ENCODE measurements at regions not wholly inside any gene's neighbourhood (a gene's known extent, or its start where the extent isn't known, plus 50 kb on each side); places are given as distances from the start of the nearest gene placed in this dataset.

- TF ChIP-seq BCL3 (IDR thresholded peaks at IDR 0.05): no peak
Observed at GRCh38 chr5:135705941-135706466, 127.2 kb upstream of the CXCL14 start (continued).

GRCh38 chr5:135705141-135705631 is 126.4 kb upstream of the CXCL14 start:
- Histone ChIP-seq H3K4me2 (no peak overlapping the region), H3K27ac (no peak overlapping the region), H3K4me3 (no peak overlapping the region), H3K9me3 (no peaks in the 10 kb centered on the region), H3K4me1 (no peaks in the 10 kb centered on the region)
- WGBS (ENCODE audit: missing lambda C conversion rate): 59% methylated on average over 3 of the region's 5 CpGs
- ChIA-PET CTCF (no interaction called here), POLR2A (no interaction called here)
- no peak for DNase-seq (ENCODE audit: low read depth in 1 of 2, low spot score in 1 of 2)
- no peak for TF ChIP-seq REST (IDR thresholded peaks at IDR 0.05)
- TF ChIP-seq KDM5A (IDR thresholded peaks at IDR 0.05): no peak
- TF ChIP-seq ZC3H11A (IDR thresholded peaks at IDR 0.05): no peak
- no peak for TF ChIP-seq NR3C1 (IDR thresholded peaks at IDR 0.05)
- ATAC-seq: no peak
- no peak for FAIRE-seq

- ChIA-PET CTCF (interaction anchor here (1.8 kb wide), 1 partner anchor 138 kb away, joined by 9 read pairs; no protein-coding TSS in a partner anchor), POLR2A (no interaction called here)
- ATAC-seq: no peak
- Histone ChIP-seq H3K4me3 (no peak overlapping the region), H3K4me1 (no peaks in the 10 kb centered on the region), H3K4me2 (no peak overlapping the region), H3K27ac (no peak overlapping the region), H3K9me3 (no peaks in the 10 kb centered on the region)
- FAIRE-seq: no peak
- WGBS (ENCODE audit: missing lambda C conversion rate): 39% methylated on average over 2 of the region's 2 CpGs
- DNase-seq (ENCODE audit: low read depth in 1 of 2, low spot score in 1 of 2): no peak
- TF ChIP-seq NR3C1 (IDR thresholded peaks at IDR 0.05): no peak
- TF ChIP-seq CHD2 (IDR thresholded peaks at IDR 0.05; ENCODE audit: low read length, partially characterized antibody): no peak
- TF ChIP-seq EHF (CRISPR knock-in tag; IDR thresholded peaks at IDR 0.05): no peak
- no peak for TF ChIP-seq ZNF302 (CRISPR knock-in tag; IDR thresholded peaks at IDR 0.05)
- TF ChIP-seq ZFP36 (IDR thresholded peaks at IDR 0.05; ENCODE audit: borderline replicate concordance, partially characterized antibody): no peak
- TF ChIP-seq FOSB (CRISPR knock-in tag; IDR thresholded peaks at IDR 0.05): no peak
- TF ChIP-seq BCL3 (IDR thresholded peaks at IDR 0.05): no peak
- TF ChIP-seq RAD21 (conservative IDR thresholded peaks at IDR 0.05 in 1 of 2, IDR thresholded peaks at IDR 0.05 in 1 of 2): no peak
- TF ChIP-seq HEYL (CRISPR knock-in tag; IDR thresholded peaks at IDR 0.05): no peak
- TF ChIP-seq USF2 (IDR thresholded peaks at IDR 0.05): no peak
- no peak for TF ChIP-seq FOSL2 (IDR thresholded peaks at IDR 0.05)
- no peak for TF ChIP-seq FOSL2 (CRISPR knock-in tag; IDR thresholded peaks at IDR 0.05)
- no peak for TF ChIP-seq HOXB13 (CRISPR knock-in tag; IDR thresholded peaks at IDR 0.05; ENCODE audit: low read depth)
- TF ChIP-seq GATA3 (IDR thresholded peaks at IDR 0.05; ENCODE audit: borderline replicate concordance): no peak
- TF ChIP-seq MYC (IDR thresholded peaks at IDR 0.05; ENCODE audit: borderline replicate concordance, low read length): no peak
- no peak for TF ChIP-seq SREBF2 (IDR thresholded peaks at IDR 0.05)
- no peak for TF ChIP-seq HES2 (IDR thresholded peaks at IDR 0.05)
- no peak for TF ChIP-seq JUN (IDR thresholded peaks at IDR 0.05)
- TF ChIP-seq KDM5A (IDR thresholded peaks at IDR 0.05): no peak
- TF ChIP-seq E2F6 (IDR thresholded peaks at IDR 0.05; ENCODE audit: borderline replicate concordance, low read depth): no peak
- no peak for TF ChIP-seq FOXS1 (CRISPR knock-in tag; IDR thresholded peaks at IDR 0.05)
Observed at GRCh38 chr5:135704616-135705015, 125.8 kb upstream of the CXCL14 start.

Measured in A549 (cell line).